ENCODE measurements at regions not wholly inside any gene's neighbourhood (a gene's known extent, or its start where the extent isn't known, plus 50 kb on each side); places are given as distances from the start of the nearest gene placed in this dataset.

DNA sequence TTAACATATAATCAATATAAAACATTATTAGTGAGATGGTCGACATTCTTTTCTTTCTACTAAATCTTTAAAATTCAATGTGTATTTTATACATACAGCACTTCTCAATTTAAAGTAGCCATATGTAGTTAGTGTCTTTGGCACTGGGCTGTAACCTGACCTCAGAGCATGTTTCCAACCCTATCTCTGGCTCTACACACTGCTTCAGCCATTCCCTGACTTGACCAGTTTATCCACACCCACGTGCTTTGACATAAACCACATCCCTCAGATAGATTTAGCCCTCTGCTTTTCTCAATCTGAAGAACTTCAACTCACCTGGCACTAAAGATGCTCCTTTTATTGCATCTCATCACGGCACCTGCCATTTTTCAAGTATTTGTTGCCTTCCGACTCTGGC is 58.3 kb downstream of the RGS2 start:
- TF ChIP-seq SP1 (CRISPR knock-in tag; conservative IDR thresholded peaks at IDR 0.05) (no peak), ZNF138 (CRISPR knock-in tag; conservative IDR thresholded peaks at IDR 0.05) (no peak)
- TF ChIP-seq, protein P1, sequence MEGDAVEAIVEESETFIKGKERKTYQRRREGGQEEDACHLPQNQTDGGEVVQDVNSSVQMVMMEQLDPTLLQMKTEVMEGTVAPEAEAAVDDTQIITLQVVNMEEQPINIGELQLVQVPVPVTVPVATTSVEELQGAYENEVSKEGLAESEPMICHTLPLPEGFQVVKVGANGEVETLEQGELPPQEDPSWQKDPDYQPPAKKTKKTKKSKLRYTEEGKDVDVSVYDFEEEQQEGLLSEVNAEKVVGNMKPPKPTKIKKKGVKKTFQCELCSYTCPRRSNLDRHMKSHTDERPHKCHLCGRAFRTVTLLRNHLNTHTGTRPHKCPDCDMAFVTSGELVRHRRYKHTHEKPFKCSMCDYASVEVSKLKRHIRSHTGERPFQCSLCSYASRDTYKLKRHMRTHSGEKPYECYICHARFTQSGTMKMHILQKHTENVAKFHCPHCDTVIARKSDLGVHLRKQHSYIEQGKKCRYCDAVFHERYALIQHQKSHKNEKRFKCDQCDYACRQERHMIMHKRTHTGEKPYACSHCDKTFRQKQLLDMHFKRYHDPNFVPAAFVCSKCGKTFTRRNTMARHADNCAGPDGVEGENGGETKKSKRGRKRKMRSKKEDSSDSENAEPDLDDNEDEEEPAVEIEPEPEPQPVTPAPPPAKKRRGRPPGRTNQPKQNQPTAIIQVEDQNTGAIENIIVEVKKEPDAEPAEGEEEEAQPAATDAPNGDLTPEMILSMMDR (IDR thresholded peaks at IDR 0.05): no peak
- TF ChIP-seq, protein P2, sequence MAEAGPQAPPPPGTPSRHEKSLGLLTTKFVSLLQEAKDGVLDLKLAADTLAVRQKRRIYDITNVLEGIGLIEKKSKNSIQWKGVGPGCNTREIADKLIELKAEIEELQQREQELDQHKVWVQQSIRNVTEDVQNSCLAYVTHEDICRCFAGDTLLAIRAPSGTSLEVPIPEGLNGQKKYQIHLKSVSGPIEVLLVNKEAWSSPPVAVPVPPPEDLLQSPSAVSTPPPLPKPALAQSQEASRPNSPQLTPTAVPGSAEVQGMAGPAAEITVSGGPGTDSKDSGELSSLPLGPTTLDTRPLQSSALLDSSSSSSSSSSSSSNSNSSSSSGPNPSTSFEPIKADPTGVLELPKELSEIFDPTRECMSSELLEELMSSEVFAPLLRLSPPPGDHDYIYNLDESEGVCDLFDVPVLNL (CRISPR knock-in tag; IDR thresholded peaks at IDR 0.05; ENCODE audit: borderline replicate concordance, low read depth): no peak
- TF ChIP-seq, protein P3, sequence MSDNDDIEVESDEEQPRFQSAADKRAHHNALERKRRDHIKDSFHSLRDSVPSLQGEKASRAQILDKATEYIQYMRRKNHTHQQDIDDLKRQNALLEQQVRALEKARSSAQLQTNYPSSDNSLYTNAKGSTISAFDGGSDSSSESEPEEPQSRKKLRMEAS (CRISPR knock-in tag; IDR thresholded peaks at IDR 0.05): no peak
- TF ChIP-seq, protein P4, sequence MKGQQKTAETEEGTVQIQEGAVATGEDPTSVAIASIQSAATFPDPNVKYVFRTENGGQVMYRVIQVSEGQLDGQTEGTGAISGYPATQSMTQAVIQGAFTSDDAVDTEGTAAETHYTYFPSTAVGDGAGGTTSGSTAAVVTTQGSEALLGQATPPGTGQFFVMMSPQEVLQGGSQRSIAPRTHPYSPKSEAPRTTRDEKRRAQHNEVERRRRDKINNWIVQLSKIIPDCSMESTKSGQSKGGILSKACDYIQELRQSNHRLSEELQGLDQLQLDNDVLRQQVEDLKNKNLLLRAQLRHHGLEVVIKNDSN (CRISPR knock-in tag; IDR thresholded peaks at IDR 0.05): no peak
- TF ChIP-seq, protein P5, sequence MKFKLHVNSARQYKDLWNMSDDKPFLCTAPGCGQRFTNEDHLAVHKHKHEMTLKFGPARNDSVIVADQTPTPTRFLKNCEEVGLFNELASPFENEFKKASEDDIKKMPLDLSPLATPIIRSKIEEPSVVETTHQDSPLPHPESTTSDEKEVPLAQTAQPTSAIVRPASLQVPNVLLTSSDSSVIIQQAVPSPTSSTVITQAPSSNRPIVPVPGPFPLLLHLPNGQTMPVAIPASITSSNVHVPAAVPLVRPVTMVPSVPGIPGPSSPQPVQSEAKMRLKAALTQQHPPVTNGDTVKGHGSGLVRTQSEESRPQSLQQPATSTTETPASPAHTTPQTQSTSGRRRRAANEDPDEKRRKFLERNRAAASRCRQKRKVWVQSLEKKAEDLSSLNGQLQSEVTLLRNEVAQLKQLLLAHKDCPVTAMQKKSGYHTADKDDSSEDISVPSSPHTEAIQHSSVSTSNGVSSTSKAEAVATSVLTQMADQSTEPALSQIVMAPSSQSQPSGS (CRISPR knock-in tag; IDR thresholded peaks at IDR 0.05; ENCODE audit: borderline replicate concordance, low read depth): no peak

All from WTC11 (cell line).